HUES6 (cell line): ENCODE measurements at regions not wholly inside any gene's neighbourhood (a gene's known extent, or its start where the extent isn't known, plus 50 kb on each side); places are given as distances from the start of the nearest gene placed in this dataset.
A peak's percentile ranks its signal among the peaks of the same experiment; 100 is the strongest.

ENCODE experiments used
- H3K27ac ChIP-seq: 2 replicates; pipeline ENCODE4 v1.7.0; 2013; ENCODE audit warnings: low read depth, mild to moderate bottlenecking, low read length, inconsistent platforms
- H3K27me3 ChIP-seq: 2 replicates; pipeline ENCODE4 v1.6.1; 2013; ENCODE audit warnings: low read length; ENCODE audit not compliant: control insufficient read depth, insufficient read depth
- H3K36me3 ChIP-seq: 2 replicates; pipeline ENCODE4 v1.6.1; 2013; ENCODE audit warnings: low read length; ENCODE audit not compliant: control insufficient read depth, insufficient read depth
- H3K4me1 ChIP-seq: 2 replicates; pipeline ENCODE4 v1.6.1; 2013; ENCODE audit warnings: low read length; ENCODE audit not compliant: control insufficient read depth, insufficient read depth
- H3K4me3 ChIP-seq: 2 replicates; pipeline ENCODE4 v1.5.1; 2013; ENCODE audit warnings: low read depth, low read length
- H3K9ac ChIP-seq: one replicate; pipeline ENCODE4 v1.6.1; 2013; ENCODE audit warnings: mild to moderate bottlenecking, low read length
- H3K9me3 ChIP-seq: 2 replicates; pipeline ENCODE4 v1.6.1; 2013; ENCODE audit warnings: low read depth, low read length; ENCODE audit not compliant: control insufficient read depth, insufficient read depth

DNA sequence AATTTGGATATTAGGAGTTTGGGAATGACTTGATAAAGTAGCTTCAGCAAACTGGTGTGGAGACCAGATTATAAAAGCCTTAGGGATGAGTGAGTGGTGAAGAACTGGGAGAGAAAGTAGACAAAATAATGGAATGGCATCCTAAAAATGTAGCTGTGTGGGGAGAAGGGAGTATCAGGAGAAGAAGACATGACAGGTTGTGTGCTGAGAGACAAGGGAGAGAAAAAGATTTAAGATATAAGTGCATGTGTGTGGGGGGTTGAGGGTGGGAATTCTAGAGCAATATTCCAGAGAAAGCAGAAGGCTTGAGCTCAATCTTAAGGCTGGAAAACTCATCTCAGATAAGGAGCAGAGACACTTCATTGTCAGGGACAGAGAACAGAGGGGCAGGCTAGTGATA lies 159.5 kb downstream of the HNMT start:
- Histone ChIP-seq H3K9me3 (no peaks in the 10 kb centered on the region), H3K27ac (peak overlapping the region; percentile 9; the same call in 1 of the 2 replicates), H3K4me3 (no peak overlapping the region), H3K36me3 (no peaks in the 10 kb centered on the region), H3K27me3 (no peaks in the 10 kb centered on the region), H3K9ac (no peak overlapping the region), H3K4me1 (peaks cover 26% of the 10 kb centered on the region)

- no peak overlapping the region for H3K9ac ChIP-seq
- no peaks in the 10 kb centered on the region for H3K27me3 ChIP-seq
- no peaks in the 10 kb centered on the region for H3K9me3 ChIP-seq
- peak overlapping the region; percentile 9; the same call in 1 of the 2 replicates for H3K27ac ChIP-seq
- H3K4me1 ChIP-seq, result peaks cover 26% of the 10 kb centered on the region
- no peaks in the 10 kb centered on the region for H3K36me3 ChIP-seq
- no peak overlapping the region for H3K4me3 ChIP-seq
Observed at GRCh38 chr2:138124521-138124920, 160.2 kb downstream of the HNMT start.

DNA sequence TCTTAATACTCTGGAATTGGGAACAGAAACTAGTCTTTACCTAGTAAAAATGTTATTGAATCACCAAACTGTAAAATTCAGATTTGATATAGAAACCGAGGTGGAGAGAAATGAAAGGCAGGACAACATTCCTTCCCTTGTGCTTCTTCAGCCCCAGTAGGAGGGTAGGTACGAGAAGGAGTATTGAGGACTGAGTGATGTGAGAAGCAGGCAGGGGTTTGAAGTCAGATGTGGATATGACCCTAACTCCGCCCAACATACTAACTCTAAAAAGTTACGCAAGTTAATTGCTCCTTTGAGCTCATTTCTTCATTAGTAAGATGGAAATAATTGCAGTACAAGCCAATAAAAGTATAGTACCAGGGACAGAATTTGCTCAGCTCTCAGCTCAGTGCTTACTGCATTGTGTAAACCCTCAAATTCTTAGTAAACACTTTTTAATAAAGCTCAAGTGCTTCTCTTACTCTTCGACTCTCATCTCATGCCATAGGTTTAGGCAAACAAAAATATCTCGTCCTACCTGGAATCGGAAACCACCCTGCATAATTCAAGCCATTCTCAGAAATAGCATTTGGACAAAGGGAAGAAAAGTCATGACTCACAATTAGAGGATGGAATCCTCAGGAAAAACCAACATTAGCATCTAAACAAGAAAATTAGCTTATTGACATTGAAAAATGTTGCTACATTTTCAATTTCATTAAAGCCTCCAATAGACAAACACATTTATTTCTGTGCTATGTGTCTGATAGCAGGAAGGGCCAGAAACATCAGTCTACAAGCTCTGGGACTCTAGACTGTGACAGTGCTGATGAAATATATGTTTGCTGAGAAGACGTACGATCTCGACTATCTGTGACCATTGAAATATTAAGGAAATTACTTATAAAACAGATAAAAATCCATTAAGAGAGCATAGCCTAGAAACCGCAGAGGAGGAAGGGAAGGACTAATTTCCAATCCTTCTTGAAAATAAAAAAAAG lies 161.3 kb downstream of the HNMT start:
- H3K27me3 ChIP-seq, result no peaks in the 10 kb centered on the region
- no peak overlapping the region for H3K9ac ChIP-seq
- H3K36me3 ChIP-seq, result no peaks in the 10 kb centered on the region
- no peak overlapping the region for H3K27ac ChIP-seq
- H3K9me3 ChIP-seq, result no peaks in the 10 kb centered on the region
- peaks cover 26% of the 10 kb centered on the region for H3K4me1 ChIP-seq
- H3K4me3 ChIP-seq, result no peak overlapping the region

GRCh38 chr2:138132108-138132507 lies 167.8 kb downstream of the HNMT start:
- H3K27me3 ChIP-seq, result no peaks in the 10 kb centered on the region
- peaks cover 14% of the 10 kb centered on the region for H3K4me1 ChIP-seq
- H3K9ac ChIP-seq, result no peak overlapping the region
- H3K9me3 ChIP-seq, result no peaks in the 10 kb centered on the region
- no peak overlapping the region for H3K27ac ChIP-seq
- H3K36me3 ChIP-seq, result no peaks in the 10 kb centered on the region
- no peak overlapping the region for H3K4me3 ChIP-seq

GRCh38 chr2:138137949-138138348 lies 173.7 kb downstream of the HNMT start:
- Histone ChIP-seq H3K27me3 (no peaks in the 10 kb centered on the region), H3K4me1 (peaks cover 14% of the 10 kb centered on the region), H3K9ac (no peak overlapping the region), H3K9me3 (no peaks in the 10 kb centered on the region), H3K4me3 (no peak overlapping the region), H3K36me3 (no peaks in the 10 kb centered on the region), H3K27ac (no peak overlapping the region)

- Histone ChIP-seq H3K27me3 (no peaks in the 10 kb centered on the region), H3K27ac (no peak overlapping the region), H3K9ac (no peak overlapping the region), H3K4me3 (no peak overlapping the region), H3K9me3 (no peaks in the 10 kb centered on the region), H3K36me3 (no peaks in the 10 kb centered on the region), H3K4me1 (no peaks in the 10 kb centered on the region)
Observed at GRCh38 chr2:138147796-138148195, 183.5 kb downstream of the HNMT start.

- Histone ChIP-seq H3K27me3 (no peaks in the 10 kb centered on the region), H3K27ac (no peak overlapping the region), H3K4me3 (no peak overlapping the region), H3K36me3 (no peaks in the 10 kb centered on the region), H3K9ac (no peak overlapping the region), H3K9me3 (no peaks in the 10 kb centered on the region), H3K4me1 (no peaks in the 10 kb centered on the region)
Observed at GRCh38 chr2:138155304-138155703, 191.0 kb downstream of the HNMT start.

- no peaks in the 10 kb centered on the region for H3K27me3 ChIP-seq
- H3K36me3 ChIP-seq, result no peaks in the 10 kb centered on the region
- no peak overlapping the region for H3K4me3 ChIP-seq
- no peak overlapping the region for H3K9ac ChIP-seq
- no peaks in the 10 kb centered on the region for H3K4me1 ChIP-seq
- H3K9me3 ChIP-seq, result no peaks in the 10 kb centered on the region
- H3K27ac ChIP-seq, result no peak overlapping the region
Observed at GRCh38 chr2:138157372-138157771, 193.1 kb downstream of the HNMT start.

GRCh38 chr2:138170485-138170884 lies 206.2 kb downstream of the HNMT start:
- Histone ChIP-seq H3K9ac (no peak overlapping the region), H3K9me3 (peaks cover 11% of the 10 kb centered on the region; the same call in 1 of the 2 replicates), H3K4me1 (no peaks in the 10 kb centered on the region), H3K36me3 (no peaks in the 10 kb centered on the region), H3K27ac (no peak overlapping the region), H3K27me3 (no peaks in the 10 kb centered on the region), H3K4me3 (no peak overlapping the region)

DNA sequence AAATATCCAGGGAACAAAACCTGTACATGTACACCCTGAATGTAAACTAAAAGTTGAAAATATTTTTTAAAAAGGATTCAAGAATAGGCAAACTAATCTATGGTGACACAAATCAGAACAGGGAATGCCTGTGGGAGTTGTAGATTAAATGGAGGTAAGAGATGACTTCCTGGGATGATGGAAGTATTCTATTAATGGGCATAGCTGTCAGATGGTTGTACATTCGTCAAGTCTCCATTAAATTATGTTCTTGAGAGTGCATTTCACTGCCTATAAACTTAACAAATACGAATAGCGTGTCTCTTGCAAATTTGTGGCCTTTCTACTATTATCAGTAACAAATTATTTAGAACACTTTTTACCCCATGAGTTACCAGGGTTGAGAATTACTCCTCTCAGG lies 207.0 kb downstream of the HNMT start:
- H3K36me3 ChIP-seq, result no peaks in the 10 kb centered on the region
- H3K4me1 ChIP-seq, result no peaks in the 10 kb centered on the region
- H3K27ac ChIP-seq, result no peak overlapping the region
- no peaks in the 10 kb centered on the region for H3K27me3 ChIP-seq
- H3K9me3 ChIP-seq, result 0 out of 2 replicates have a peak, but pooled peaks cover 7% of the 10 kb centered on the region
- H3K4me3 ChIP-seq, result no peak overlapping the region
- H3K9ac ChIP-seq, result no peak overlapping the region

DNA sequence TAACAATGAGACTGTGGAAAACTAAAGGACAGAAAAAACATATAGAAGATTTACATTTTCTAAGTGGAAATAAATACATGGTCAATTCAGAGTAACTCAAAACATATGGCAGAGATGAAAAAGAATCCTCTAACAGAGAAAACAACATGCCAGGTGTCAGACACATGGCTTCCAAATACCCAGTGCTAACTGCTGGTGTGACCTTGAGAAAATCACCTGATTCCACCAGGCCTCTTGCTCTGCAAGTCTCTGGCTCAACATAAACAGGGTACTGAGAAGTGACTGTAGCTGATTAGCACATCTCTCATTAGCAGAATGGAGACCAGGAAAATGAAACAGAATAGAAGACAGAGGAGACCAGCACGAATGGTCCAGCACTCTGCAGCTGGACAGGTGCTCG lies 210.8 kb downstream of the HNMT start:
- no peaks in the 10 kb centered on the region for H3K4me1 ChIP-seq
- no peaks in the 10 kb centered on the region for H3K27me3 ChIP-seq
- H3K9me3 ChIP-seq, result 0 out of 2 replicates have a peak, but pooled peaks cover 3% of the 10 kb centered on the region
- H3K27ac ChIP-seq, result no peak overlapping the region
- H3K9ac ChIP-seq, result no peak overlapping the region
- no peaks in the 10 kb centered on the region for H3K36me3 ChIP-seq
- H3K4me3 ChIP-seq, result no peak overlapping the region
